ENCODE measurements at regions not wholly inside any gene's neighbourhood (a gene's known extent, or its start where the extent isn't known, plus 50 kb on each side); places are given as distances from the start of the nearest gene placed in this dataset.

DNA sequence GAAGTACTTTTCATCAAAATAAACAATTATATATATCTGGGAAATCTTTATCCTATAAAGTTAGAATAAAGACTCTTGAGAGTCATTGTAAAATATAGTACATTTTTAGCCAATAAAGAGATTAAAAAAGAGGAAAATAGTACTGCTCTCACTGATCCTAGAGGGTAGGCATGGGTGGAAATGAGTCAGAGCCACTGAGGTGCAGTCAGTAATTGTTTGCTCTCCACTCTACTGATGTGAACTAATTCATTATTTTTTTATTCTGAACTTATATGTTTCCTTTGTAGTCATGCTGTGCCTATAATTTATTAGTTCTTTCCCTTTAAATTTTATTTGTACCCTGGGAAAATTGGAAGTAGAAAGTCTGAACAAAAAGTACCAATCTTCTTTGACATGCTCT, 1359.4 kb upstream of the GJE1 start:
- TF ChIP-seq, protein P1, sequence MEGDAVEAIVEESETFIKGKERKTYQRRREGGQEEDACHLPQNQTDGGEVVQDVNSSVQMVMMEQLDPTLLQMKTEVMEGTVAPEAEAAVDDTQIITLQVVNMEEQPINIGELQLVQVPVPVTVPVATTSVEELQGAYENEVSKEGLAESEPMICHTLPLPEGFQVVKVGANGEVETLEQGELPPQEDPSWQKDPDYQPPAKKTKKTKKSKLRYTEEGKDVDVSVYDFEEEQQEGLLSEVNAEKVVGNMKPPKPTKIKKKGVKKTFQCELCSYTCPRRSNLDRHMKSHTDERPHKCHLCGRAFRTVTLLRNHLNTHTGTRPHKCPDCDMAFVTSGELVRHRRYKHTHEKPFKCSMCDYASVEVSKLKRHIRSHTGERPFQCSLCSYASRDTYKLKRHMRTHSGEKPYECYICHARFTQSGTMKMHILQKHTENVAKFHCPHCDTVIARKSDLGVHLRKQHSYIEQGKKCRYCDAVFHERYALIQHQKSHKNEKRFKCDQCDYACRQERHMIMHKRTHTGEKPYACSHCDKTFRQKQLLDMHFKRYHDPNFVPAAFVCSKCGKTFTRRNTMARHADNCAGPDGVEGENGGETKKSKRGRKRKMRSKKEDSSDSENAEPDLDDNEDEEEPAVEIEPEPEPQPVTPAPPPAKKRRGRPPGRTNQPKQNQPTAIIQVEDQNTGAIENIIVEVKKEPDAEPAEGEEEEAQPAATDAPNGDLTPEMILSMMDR (IDR thresholded peaks at IDR 0.05; ENCODE audit: borderline replicate concordance, control extremely low read depth, extremely low read depth, insufficient read depth, missing control alignments) = no peak
- in situ Hi-C loops (cut with MboI; ENCODE audit: low sequenced_read_pairs, unreplicated experiment) = no loop called here

DNA sequence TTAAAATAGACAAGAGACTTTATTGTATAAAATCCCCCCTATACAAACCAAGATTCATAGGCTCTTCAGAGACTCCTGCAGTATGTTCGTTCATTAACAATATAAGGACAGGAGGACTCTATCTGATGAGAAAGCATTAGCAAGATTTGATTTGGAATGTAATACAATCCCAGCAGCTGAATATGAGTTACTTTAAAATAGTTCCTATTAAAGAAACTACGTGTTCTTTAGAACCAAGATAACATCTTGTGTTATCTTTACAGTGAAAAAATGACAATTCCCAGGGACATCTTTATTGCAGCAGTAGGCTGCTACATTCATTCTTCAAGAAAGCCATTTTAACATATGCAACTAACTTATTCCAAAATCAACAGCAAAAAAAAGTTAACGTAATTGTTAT, 1360.1 kb upstream of the GJE1 start:
- in situ Hi-C loops (cut with MboI; ENCODE audit: low sequenced_read_pairs, unreplicated experiment) = no loop called here
- DNase-seq (ENCODE audit: low spot score) = no peak
- TF ChIP-seq, protein P1 (IDR thresholded peaks at IDR 0.05; ENCODE audit: borderline replicate concordance, control extremely low read depth, extremely low read depth, insufficient read depth, missing control alignments) = no peak

More for the DNA sequence above, 1359.4 kb upstream of the GJE1 start:
- DNase-seq (ENCODE audit: low spot score) = no peak

DNA sequence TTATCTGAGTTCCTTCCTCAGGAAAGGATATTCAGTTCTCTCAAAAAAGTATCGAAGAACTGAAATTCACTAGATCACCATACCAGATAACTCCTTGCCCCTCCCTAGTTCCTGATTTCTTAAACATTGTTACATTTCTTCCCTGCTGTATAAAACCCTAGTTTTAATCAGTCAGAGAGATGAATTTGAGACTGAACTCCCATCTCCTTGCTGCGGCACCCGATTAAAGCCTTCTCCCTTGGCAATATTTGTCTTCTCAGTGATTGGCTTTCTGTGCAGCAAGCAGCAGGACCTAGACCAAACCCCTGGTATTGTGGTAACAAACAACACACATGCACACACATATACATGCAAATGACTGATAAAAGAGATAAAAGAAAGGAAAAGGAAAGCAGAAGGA, 1364.6 kb upstream of the GJE1 start:
- no peak for DNase-seq (ENCODE audit: low spot score)

DNA sequence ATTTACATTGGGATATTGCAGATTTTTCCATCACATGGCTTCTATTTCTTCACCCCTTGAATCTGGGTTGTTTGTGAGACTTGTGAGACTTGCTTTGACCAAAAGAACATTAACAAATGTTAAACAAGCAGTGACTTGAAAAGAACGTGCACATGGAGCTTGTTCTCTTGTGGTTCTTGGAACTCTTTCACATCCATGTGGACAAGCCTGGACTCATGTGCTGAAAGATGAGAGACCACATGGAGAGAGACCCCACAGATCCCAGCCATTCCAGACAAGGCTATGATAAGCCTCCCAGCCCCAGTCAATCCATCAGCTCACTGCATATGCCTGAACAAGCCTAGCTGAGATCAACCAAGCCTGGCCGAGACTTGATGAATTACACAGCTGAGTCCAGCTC, 1365.7 kb upstream of the GJE1 start:
- DNase-seq (ENCODE audit: low spot score) = no peak
- TF ChIP-seq, protein P1 (IDR thresholded peaks at IDR 0.05; ENCODE audit: borderline replicate concordance, control extremely low read depth, extremely low read depth, insufficient read depth, missing control alignments) = no peak
- in situ Hi-C loops (cut with MboI; ENCODE audit: low sequenced_read_pairs, unreplicated experiment) = no loop called here

More for the DNA sequence above, 1364.6 kb upstream of the GJE1 start:
- TF ChIP-seq, protein P1 (IDR thresholded peaks at IDR 0.05; ENCODE audit: borderline replicate concordance, control extremely low read depth, extremely low read depth, insufficient read depth, missing control alignments) = no peak
- in situ Hi-C loops (cut with MboI; ENCODE audit: low sequenced_read_pairs, unreplicated experiment) = no loop called here

DNA sequence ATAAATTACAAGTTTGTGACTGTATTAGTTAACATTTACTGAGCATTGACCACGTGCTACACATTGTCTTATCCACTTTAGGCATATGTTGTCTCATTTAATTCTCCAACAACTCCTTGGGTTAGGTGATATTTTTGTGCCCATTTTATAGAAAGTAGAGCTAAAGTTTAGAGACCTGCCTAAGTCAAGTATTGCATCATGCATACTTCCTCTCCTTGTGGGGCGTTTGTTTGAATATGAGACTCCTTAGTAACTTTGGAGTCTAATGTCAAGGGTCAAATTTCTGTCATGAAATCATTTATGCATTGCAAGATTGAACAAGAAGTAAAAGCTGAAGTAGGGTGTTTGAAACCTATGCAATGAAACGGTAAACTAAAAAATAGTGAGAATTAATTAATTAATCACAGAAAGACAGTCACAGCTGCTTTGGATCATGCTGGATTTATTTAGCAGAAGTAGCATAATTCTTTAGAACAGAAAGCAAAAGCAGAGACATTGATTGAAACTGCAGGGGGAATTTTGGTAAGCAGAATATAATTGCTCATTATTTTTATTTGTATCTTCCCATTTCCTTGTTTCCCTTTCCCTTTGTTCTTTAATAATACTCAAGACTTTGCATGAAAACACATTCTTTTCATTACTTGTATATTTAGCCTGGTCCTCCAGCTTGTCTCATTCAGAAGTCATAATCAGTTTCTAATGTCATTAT, 1374.4 kb upstream of the GJE1 start:
- TF ChIP-seq, protein P1 (IDR thresholded peaks at IDR 0.05; ENCODE audit: borderline replicate concordance, control extremely low read depth, extremely low read depth, insufficient read depth, missing control alignments) = no peak
- no peak for DNase-seq (ENCODE audit: low spot score)
- in situ Hi-C loops (cut with MboI; ENCODE audit: low sequenced_read_pairs, unreplicated experiment) = no loop called here

DNA sequence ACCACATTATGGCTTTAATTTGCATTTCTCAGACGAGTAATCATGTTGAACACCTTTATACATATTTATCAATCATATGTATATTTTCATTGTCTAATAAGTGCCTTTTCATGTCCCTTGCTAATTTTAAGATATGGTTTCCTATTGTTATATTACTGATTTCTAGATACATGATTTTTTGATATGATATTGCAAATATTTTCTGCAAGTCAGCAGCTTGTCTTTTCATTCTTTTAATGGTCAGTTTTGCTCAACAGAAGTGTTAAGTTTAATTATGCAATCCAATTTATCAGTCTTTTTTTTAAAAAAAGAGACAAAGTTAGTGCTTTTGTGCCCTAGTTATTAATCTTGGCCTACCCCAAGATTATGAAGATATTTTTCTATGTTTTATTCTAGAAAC, 1377.8 kb upstream of the CITED2 start:
- in situ Hi-C loops (cut with MboI; ENCODE audit: low sequenced_read_pairs, unreplicated experiment) = no loop called here
- no peak for DNase-seq (ENCODE audit: low spot score)
- TF ChIP-seq, protein P1 (IDR thresholded peaks at IDR 0.05; ENCODE audit: borderline replicate concordance, control extremely low read depth, extremely low read depth, insufficient read depth, missing control alignments) = no peak
